Body of pancreas (tissue), 4 donors: ENCODE measurements at regions not wholly inside any gene's neighbourhood (a gene's known extent, or its start where the extent isn't known, plus 50 kb on each side); places are given as distances from the start of the nearest gene placed in this dataset.

Experiments
- POLR2A ChIP-seq, 3 donors: fragments of 450-650 bp; IDR thresholded peaks; one replicate each; pipeline ENCODE4 v1.6.1; 2016; ENCODE audit warnings: antibody characterized with exemption in 3 of 3, mild to moderate bottlenecking in 2 of 3
- TF ChIP-seq, protein P1 (sequence below), 7 experiments: fragments of 450-650 bp in 4 of 7; fragments of 200-600 bp in 3 of 7; sonication (generic) in 3 of 7; IDR thresholded peaks; one replicate each; pipeline ENCODE4 v1.5.1; 2016 to 2019; ENCODE audit warnings: antibody characterized with exemption in 7 of 7

DNA sequence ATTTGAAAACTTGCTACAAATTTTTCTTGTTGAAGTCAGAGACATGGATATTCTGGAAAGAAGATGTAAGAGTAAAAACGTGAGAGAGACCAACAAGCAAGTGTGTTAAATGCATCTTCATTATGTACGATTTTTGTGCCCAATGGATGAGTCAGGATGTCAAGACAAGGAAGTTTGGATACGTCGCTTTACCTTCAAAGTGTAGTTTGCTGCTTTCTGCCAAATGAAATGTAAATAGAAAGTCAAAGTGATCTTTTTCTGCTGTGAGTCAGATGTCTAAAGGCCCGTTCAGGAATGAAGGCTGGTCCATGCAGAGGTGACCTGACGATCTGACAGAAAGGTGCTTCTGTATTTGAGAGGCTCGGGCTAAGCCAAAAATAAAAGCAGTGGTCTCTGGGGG is 273.1 kb upstream of the PIK3R1 start:
- TF ChIP-seq, protein P1, sequence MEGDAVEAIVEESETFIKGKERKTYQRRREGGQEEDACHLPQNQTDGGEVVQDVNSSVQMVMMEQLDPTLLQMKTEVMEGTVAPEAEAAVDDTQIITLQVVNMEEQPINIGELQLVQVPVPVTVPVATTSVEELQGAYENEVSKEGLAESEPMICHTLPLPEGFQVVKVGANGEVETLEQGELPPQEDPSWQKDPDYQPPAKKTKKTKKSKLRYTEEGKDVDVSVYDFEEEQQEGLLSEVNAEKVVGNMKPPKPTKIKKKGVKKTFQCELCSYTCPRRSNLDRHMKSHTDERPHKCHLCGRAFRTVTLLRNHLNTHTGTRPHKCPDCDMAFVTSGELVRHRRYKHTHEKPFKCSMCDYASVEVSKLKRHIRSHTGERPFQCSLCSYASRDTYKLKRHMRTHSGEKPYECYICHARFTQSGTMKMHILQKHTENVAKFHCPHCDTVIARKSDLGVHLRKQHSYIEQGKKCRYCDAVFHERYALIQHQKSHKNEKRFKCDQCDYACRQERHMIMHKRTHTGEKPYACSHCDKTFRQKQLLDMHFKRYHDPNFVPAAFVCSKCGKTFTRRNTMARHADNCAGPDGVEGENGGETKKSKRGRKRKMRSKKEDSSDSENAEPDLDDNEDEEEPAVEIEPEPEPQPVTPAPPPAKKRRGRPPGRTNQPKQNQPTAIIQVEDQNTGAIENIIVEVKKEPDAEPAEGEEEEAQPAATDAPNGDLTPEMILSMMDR (IDR thresholded peaks at IDR 0.05) = no peak
- TF ChIP-seq POLR2A (IDR thresholded peaks at IDR 0.05) = no peak
